MCF 10A (cell line): ENCODE measurements at regions not wholly inside any gene's neighbourhood (a gene's known extent, or its start where the extent isn't known, plus 50 kb on each side); places are given as distances from the start of the nearest gene placed in this dataset.
A peak's percentile ranks its signal among the peaks of the same experiment; 100 is the strongest.

Experiments
- BruUV-seq: library from RNA; stranded (reverse); fragments of 400-500 nt; replicated peaks from 2 replicates; lab custom pipeline; 2021; lab: Mats Ljungman, UMichigan
- CTCF ChIA-PET: fragments of 300-600 bp; sonication (Branson Sonifier 250); formaldehyde crosslinking; extraction: SDS; loops from one replicate; lab custom pipeline; 2021; ENCODE audit warnings: antibody characterized with exemption, inconsistent platforms; lab: Yijun Ruan, JAX
- POLR2A ChIA-PET: fragments of 300-600, 350-650 bp; sonication (Branson Sonifier 250); formaldehyde crosslinking; extraction: SDS; loops from one replicate; lab custom pipeline; 2020; ENCODE audit warnings: antibody characterized with exemption, inconsistent platforms; lab: Yijun Ruan, JAX
- DNase-seq: peaks from one replicate; pipeline ENCODE4 v3.0.0-alpha.2; 2018; ENCODE audit not compliant: unreplicated experiment
- H3K27ac Mint-ChIP-seq: one replicate; pipeline ENCODE4 v1.8.0; 2022; ENCODE audit warnings: mild to moderate bottlenecking, low read depth, mixed read lengths; ENCODE audit not compliant: unreplicated experiment
- H3K27me3 Mint-ChIP-seq: one replicate; pipeline ENCODE4 v1.8.0; 2022; ENCODE audit warnings: mixed read lengths; ENCODE audit not compliant: insufficient read depth, unreplicated experiment
- H3K36me3 Mint-ChIP-seq: one replicate; pipeline ENCODE4 v1.8.0; 2022; ENCODE audit warnings: mild to moderate bottlenecking, moderate library complexity, mixed read lengths; ENCODE audit not compliant: insufficient read depth, unreplicated experiment
- H3K4me1 Mint-ChIP-seq: one replicate; pipeline ENCODE4 v1.8.0; 2022; ENCODE audit warnings: mixed read lengths; ENCODE audit not compliant: insufficient read depth, unreplicated experiment
- H3K4me3 Mint-ChIP-seq: one replicate; pipeline ENCODE4 v1.8.0; 2022; ENCODE audit warnings: mild to moderate bottlenecking, moderate library complexity, mixed read lengths; ENCODE audit not compliant: unreplicated experiment
- H3K9me3 Mint-ChIP-seq: one replicate; pipeline ENCODE4 v1.8.0; 2022; ENCODE audit warnings: mixed read lengths; ENCODE audit not compliant: unreplicated experiment
- intact Hi-C: fragments of 100-400 bp; cut with micrococcal nuclease; formaldehyde crosslinking; loops from 2 replicates; pipeline ENCODE4 v1.14.1; 2022
- TF ChIP-seq, protein P1 (sequence below): fragments of 200-600 bp; IDR thresholded peaks from one replicate; pipeline ENCODE4 v1.8.0; 2022; ENCODE audit warnings: antibody characterized with exemption, mild to moderate bottlenecking; ENCODE audit not compliant: unreplicated experiment

DNA sequence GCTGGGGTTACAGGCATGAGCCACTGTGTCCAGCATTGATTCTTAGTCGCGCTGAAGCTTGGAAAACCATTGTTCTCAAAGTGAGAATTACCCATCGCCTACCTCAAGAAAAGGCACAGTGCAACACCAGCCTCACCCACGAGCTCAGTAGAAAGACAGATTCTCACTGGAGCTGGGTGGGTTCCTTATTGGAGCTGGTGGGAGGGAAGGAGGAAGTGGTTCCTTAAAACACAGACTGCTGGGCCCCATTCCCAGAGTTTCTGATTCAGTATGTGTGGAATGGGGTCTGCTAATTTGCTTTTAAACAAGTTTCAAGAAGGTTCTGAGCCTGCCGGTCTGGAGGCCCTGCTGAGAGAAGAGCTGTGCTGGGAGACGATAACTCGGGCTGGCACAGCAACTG lies 264.7 kb downstream of the ENGASE start:
- H3K27ac Mint-ChIP-seq, result no peak overlapping the region
- intact Hi-C loops, result no loop called here
- BruUV-seq, result no TSS peak
- no peaks in the 10 kb centered on the region for H3K9me3 Mint-ChIP-seq
- no peak for DNase-seq
- TF ChIP-seq, protein P1, sequence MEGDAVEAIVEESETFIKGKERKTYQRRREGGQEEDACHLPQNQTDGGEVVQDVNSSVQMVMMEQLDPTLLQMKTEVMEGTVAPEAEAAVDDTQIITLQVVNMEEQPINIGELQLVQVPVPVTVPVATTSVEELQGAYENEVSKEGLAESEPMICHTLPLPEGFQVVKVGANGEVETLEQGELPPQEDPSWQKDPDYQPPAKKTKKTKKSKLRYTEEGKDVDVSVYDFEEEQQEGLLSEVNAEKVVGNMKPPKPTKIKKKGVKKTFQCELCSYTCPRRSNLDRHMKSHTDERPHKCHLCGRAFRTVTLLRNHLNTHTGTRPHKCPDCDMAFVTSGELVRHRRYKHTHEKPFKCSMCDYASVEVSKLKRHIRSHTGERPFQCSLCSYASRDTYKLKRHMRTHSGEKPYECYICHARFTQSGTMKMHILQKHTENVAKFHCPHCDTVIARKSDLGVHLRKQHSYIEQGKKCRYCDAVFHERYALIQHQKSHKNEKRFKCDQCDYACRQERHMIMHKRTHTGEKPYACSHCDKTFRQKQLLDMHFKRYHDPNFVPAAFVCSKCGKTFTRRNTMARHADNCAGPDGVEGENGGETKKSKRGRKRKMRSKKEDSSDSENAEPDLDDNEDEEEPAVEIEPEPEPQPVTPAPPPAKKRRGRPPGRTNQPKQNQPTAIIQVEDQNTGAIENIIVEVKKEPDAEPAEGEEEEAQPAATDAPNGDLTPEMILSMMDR, result no peak
- peaks cover 66% of the 10 kb centered on the region for H3K27me3 Mint-ChIP-seq
- H3K4me3 Mint-ChIP-seq, result no peak overlapping the region
- ChIA-PET POLR2A (interaction anchor here (0.8 to 1.6 kb wide), 3 partner anchors 17 to 111 kb away, joined by 3 to 10 read pairs (median 4); no protein-coding TSS in a partner anchor), CTCF (interaction anchor here (0.6 to 0.8 kb wide), 3 partner anchors 52 to 312 kb away, joined by 3 to 4 read pairs (median 3); no protein-coding TSS in a partner anchor)
- no peaks in the 10 kb centered on the region for H3K36me3 Mint-ChIP-seq
- H3K4me1 Mint-ChIP-seq, result peaks cover 8% of the 10 kb centered on the region

DNA sequence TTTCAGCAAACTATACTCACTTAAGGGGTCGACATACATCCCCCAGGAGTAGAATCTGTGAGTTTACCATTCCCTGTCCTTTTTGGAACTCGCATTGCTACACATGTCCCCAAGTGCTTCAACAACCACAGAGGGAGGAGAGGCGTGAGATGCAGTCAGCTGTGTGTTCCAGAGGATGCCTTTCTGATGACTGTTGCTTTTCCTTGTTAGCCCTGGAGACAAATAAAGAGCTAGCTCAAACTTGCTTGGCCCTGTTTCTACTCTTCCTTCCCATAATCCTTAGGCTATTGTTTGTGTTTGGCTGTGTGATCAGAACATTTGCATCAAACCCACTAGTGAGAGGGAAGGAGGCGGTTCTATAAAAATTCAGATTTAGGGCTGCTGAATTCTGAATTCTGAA lies 264.0 kb downstream of the ENGASE start:
- H3K27ac Mint-ChIP-seq, result no peak overlapping the region
- peak; percentile 17 for DNase-seq

DNA sequence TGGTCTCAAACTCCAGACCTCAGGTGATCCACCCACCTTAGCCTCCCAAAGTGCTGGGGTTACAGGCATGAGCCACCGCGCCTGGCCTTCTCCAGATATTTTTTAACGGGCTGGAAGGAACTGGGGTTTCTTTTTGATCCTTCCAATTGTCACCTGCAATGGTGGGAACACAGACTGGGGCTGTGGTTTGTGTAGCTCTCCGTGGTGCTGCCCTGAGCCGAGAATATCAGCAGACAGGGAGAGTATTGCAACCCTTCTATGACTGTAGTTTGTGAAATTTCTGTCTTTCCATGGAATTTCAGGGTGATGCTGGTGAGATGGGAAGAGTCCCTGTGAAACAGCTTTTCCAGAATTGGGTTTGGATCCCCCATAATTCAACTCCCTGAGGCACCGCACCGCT lies 263.5 kb downstream of the ENGASE start:
- Mint-ChIP-seq H3K27ac (no peak overlapping the region), H3K36me3 (no peaks in the 10 kb centered on the region)

More for the DNA sequence above, 264.0 kb downstream of the ENGASE start:
- Mint-ChIP-seq H3K4me3 (no peak overlapping the region), H3K27me3 (peaks cover 66% of the 10 kb centered on the region), H3K36me3 (no peaks in the 10 kb centered on the region), H3K4me1 (peaks cover 8% of the 10 kb centered on the region), H3K9me3 (no peaks in the 10 kb centered on the region)
- no TSS peak for BruUV-seq
- intact Hi-C loops, result no loop called here
- ChIA-PET CTCF (interaction anchor here (0.8 to 1.0 kb wide), 2 partner anchors 53 to 251 kb away, joined by 4 to 5 read pairs; no protein-coding TSS in a partner anchor), POLR2A (interaction anchor here (1.6 kb wide), 1 partner anchor 110 kb away, joined by 10 read pairs; no protein-coding TSS in a partner anchor)
- TF ChIP-seq, protein P1, result no peak

DNA sequence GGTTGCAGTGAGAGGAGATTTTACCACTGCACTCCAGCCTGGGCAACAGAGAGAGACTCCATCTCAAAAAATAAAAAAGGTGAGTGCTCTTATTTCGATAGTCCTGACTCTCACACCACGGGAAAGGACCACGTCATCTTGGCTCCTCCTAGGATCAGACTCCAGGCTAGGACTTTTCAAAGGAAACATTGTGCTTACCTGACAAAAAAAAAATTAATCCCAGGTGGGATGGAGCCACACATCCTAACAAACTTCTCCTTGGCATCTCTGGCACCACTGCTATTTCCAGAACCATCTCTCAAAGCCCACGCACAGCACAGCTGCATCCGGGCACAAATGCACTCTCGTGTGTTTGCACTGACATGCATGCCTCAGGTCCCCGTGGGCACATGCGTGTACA lies 262.4 kb downstream of the ENGASE start:
- ChIA-PET CTCF (no interaction called here), POLR2A (no interaction called here)
- intact Hi-C loops, result no loop called here
- Mint-ChIP-seq H3K27me3 (peaks cover 66% of the 10 kb centered on the region), H3K4me3 (no peak overlapping the region), H3K36me3 (no peaks in the 10 kb centered on the region), H3K27ac (no peak overlapping the region), H3K4me1 (peaks cover 8% of the 10 kb centered on the region), H3K9me3 (no peaks in the 10 kb centered on the region)
- DNase-seq, result no peak
- TF ChIP-seq, protein P1, result no peak
- no TSS peak for BruUV-seq

More for the DNA sequence above, 263.5 kb downstream of the ENGASE start:
- DNase-seq, result no peak
- no TSS peak for BruUV-seq
- TF ChIP-seq, protein P1, result no peak
- H3K4me1 Mint-ChIP-seq, result peaks cover 8% of the 10 kb centered on the region
- ChIA-PET POLR2A (interaction anchor here (1.6 kb wide), 1 partner anchor 110 kb away, joined by 10 read pairs; no protein-coding TSS in a partner anchor), CTCF (interaction anchor here (1.0 kb wide), 1 partner anchor 251 kb away, joined by 5 read pairs; no protein-coding TSS in a partner anchor)
- H3K4me3 Mint-ChIP-seq, result no peak overlapping the region
- peaks cover 66% of the 10 kb centered on the region for H3K27me3 Mint-ChIP-seq
- intact Hi-C loops, result no loop called here
- H3K9me3 Mint-ChIP-seq, result no peaks in the 10 kb centered on the region
